PC-9 (cell line): ENCODE measurements at regions not wholly inside any gene's neighbourhood (a gene's known extent, or its start where the extent isn't known, plus 50 kb on each side); places are given as distances from the start of the nearest gene placed in this dataset.
"Not testable (repeated sequence)": the region's sequence is repeated elsewhere in the genome, so short reads cannot be mapped to it uniquely, and the experiment has no call there.

ENCODE experiments used
- BruUV-seq: library from RNA; stranded (reverse); fragments of 400-500 nt; replicated peaks from 2 replicates; lab custom pipeline; 2021; lab: Mats Ljungman, UMichigan
- CTCF ChIA-PET: fragments of 300-600 bp; sonication (Branson Sonifier 250); formaldehyde crosslinking; loops from one replicate; lab custom pipeline; 2022; ENCODE audit warnings: antibody characterized with exemption; lab: Charles Lee
- POLR2A ChIA-PET: fragments of 300-600 bp; sonication (Branson Sonifier 250); formaldehyde crosslinking; loops from one replicate; lab custom pipeline; 2022; ENCODE audit warnings: antibody characterized with exemption; ENCODE audit not compliant: unreplicated experiment; lab: Charles Lee
- DNase-seq, 2 experiments: peaks; one replicate each; pipeline versions ENCODE4 v3.0.0 to v3.0.0-alpha.2; 2015 to 2022; ENCODE audit warnings: mixed read lengths in 1 of 2
- H2AFZ ChIP-seq: fragments of 200-600 bp; sonication (generic); 2 replicates; pipeline ENCODE4 v1.8.1; 2017; ENCODE audit warnings: antibody characterized with exemption
- H3F3A ChIP-seq: fragments of 200-600 bp; sonication (generic); 2 replicates; pipeline ENCODE4 v1.8.1; 2017; ENCODE audit warnings: antibody characterized with exemption, mild to moderate bottlenecking, low read depth; ENCODE audit not compliant: insufficient read depth
- H3K27ac ChIP-seq: fragments of 200-600 bp; sonication (generic); 2 replicates; pipeline ENCODE4 v1.6.1; 2016; ENCODE audit warnings: mixed run types
- H3K27me3 ChIP-seq: fragments of 200-600 bp; sonication (generic); 2 replicates; pipeline ENCODE4 v1.6.1; 2016; ENCODE audit warnings: low read depth, mixed run types; ENCODE audit not compliant: insufficient read depth
- H3K36me3 ChIP-seq: fragments of 200-600 bp; sonication (generic); 2 replicates; pipeline ENCODE4 v1.6.1; 2016; ENCODE audit warnings: low read depth, mixed run types
- H3K4me1 ChIP-seq: fragments of 200-600 bp; sonication (generic); replicated peaks from 2 replicates; pipeline ENCODE4 v1.6.1; 2016; ENCODE audit warnings: mixed run types; ENCODE audit not compliant: insufficient read depth
- H3K4me2 ChIP-seq: fragments of 200-600 bp; sonication (generic); 2 replicates; pipeline ENCODE4 v1.6.1; 2017; ENCODE audit warnings: mixed run types
- H3K4me3 ChIP-seq: fragments of 200-600 bp; sonication (generic); 2 replicates; pipeline ENCODE4 v1.6.1; 2016; ENCODE audit warnings: mixed run types
- H3K79me2 ChIP-seq: fragments of 200-600 bp; sonication (generic); 2 replicates; pipeline ENCODE4 v1.6.1; 2017; ENCODE audit warnings: low read depth, mixed run types
- H3K9me2 ChIP-seq: fragments of 200-600 bp; sonication (generic); 2 replicates; pipeline ENCODE4 v1.8.1; 2017; ENCODE audit warnings: mild to moderate bottlenecking; ENCODE audit not compliant: insufficient read depth
- H3K9me3 ChIP-seq: fragments of 200-600 bp; sonication (generic); 2 replicates; pipeline ENCODE4 v1.8.1; 2016; ENCODE audit warnings: low read depth; ENCODE audit not compliant: insufficient read depth
- H4K20me1 ChIP-seq: fragments of 200-600 bp; sonication (generic); 2 replicates; pipeline ENCODE4 v1.8.1; 2017; ENCODE audit not compliant: insufficient read depth
- EZH2 ChIP-seq: fragments of 200-600 bp; sonication (generic); IDR thresholded peaks from 2 replicates; pipeline ENCODE4 v1.8.0; 2017; ENCODE audit warnings: antibody characterized with exemption, low read depth
- intact Hi-C: fragments of 100-400 bp; cut with micrococcal nuclease; formaldehyde crosslinking; loops from one replicate; pipeline ENCODE4 v1.10.0; 2022; ENCODE audit not compliant: unreplicated experiment
- TF ChIP-seq, protein P1 (sequence below): fragments of 200-600 bp; sonication (generic); conservative IDR thresholded peaks from 2 replicates; pipeline ENCODE4 v1.6.1; 2017; ENCODE audit warnings: mixed run types, antibody characterized with exemption, mild to moderate bottlenecking, moderate library complexity

DNA sequence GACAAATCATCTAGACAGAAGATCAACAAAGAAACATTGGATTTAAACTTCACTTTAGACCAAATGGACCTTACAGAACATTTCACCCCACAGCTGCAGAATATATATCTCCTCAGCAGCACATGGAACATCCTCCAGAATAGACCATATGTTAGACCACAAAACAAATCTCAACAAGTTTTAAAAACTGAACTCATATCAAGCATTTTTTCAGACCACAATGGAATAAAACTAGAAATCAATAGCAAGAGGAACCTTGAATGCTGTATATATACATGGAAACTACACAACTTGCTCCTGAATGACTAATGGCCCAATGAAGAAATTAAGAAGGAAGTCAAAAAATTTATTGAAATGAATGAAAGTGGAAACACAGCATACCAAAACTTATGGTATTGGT, 157.7 kb downstream of the MTERF1 start:
- Histone ChIP-seq H3F3A (no peaks in the 10 kb centered on the region), H3K27ac (no peak overlapping the region), H2AFZ (no peak overlapping the region), H3K4me2 (no peak overlapping the region), H3K9me2 (no peaks in the 10 kb centered on the region), H4K20me1 (no peaks in the 10 kb centered on the region), H3K27me3 (no peaks in the 10 kb centered on the region), H3K4me3 (no peak overlapping the region), H3K79me2 (no peaks in the 10 kb centered on the region), H3K36me3 (no peaks in the 10 kb centered on the region), H3K9me3 (no peaks in the 10 kb centered on the region; the same call in 1 of the 2 replicates), H3K4me1 (peaks cover 10% of the 10 kb centered on the region; the same call in 1 of the 2 replicates)
- BruUV-seq, result no TSS peak
- ChIA-PET CTCF (no interaction called here), POLR2A (no interaction called here)
- no peak for DNase-seq
- intact Hi-C loops, result no loop called here
- TF ChIP-seq, protein P1, sequence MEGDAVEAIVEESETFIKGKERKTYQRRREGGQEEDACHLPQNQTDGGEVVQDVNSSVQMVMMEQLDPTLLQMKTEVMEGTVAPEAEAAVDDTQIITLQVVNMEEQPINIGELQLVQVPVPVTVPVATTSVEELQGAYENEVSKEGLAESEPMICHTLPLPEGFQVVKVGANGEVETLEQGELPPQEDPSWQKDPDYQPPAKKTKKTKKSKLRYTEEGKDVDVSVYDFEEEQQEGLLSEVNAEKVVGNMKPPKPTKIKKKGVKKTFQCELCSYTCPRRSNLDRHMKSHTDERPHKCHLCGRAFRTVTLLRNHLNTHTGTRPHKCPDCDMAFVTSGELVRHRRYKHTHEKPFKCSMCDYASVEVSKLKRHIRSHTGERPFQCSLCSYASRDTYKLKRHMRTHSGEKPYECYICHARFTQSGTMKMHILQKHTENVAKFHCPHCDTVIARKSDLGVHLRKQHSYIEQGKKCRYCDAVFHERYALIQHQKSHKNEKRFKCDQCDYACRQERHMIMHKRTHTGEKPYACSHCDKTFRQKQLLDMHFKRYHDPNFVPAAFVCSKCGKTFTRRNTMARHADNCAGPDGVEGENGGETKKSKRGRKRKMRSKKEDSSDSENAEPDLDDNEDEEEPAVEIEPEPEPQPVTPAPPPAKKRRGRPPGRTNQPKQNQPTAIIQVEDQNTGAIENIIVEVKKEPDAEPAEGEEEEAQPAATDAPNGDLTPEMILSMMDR, result no peak
- TF ChIP-seq EZH2, result no peak

DNA sequence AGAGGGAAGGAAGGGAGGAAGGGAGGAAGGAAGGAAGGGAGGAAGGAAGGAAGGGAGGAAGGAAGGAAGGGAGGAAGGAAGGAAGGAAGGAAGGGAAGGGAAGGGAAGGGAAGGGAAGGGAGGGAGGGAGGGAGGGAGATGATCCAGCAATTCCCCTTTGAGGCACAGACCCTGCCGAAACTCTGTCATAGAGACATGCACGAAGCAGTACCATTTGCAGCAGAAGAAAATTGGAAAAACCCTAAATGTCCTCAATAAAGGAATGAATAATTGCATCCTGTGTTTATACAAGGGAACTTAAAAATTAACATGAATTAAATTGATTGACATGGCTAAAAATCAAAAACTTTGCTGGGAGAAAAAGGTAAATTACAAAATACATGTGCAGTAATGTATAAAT, 151.5 kb downstream of the MTERF1 start:
- CTCF ChIA-PET, H3K4me2 ChIP-seq, H3K79me2 ChIP-seq, H3K9me2 ChIP-seq, H3K27ac ChIP-seq, H3F3A ChIP-seq, BruUV-seq, H4K20me1 ChIP-seq, H3K36me3 ChIP-seq, H3K9me3 ChIP-seq, H3K27me3 ChIP-seq, H2AFZ ChIP-seq, H3K4me1 ChIP-seq, intact Hi-C loops, POLR2A ChIA-PET, H3K4me3 ChIP-seq, DNase-seq: not testable (repeated sequence)

DNA sequence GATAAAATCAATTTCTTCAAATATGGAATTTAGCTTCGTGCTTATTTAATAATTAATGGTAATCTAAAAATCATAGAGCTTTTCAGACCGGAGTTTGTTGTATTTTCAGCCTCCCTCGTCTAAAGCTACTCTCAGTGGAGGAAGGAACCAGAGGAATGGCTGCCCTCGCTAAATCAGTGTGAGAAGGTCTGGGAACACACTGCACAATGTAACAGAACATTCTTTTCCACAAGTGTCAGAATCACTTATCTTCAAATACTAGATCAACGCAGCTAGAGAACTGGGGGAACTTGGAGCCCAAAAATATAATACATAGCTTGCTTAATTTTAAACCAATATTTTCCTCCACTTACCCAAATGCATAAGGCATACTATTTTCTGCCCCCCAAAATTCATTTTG, 148.5 kb downstream of the MTERF1 start:
- Histone ChIP-seq H3K79me2 (no peaks in the 10 kb centered on the region), H3K4me2 (no peak overlapping the region), H3K4me1 (no peaks in the 10 kb centered on the region), H3K27ac (no peak overlapping the region), H4K20me1 (no peaks in the 10 kb centered on the region), H3K9me3 (no peaks in the 10 kb centered on the region), H3K9me2 (no peaks in the 10 kb centered on the region), H3K4me3 (no peak overlapping the region), H2AFZ (no peak overlapping the region), H3F3A (no peaks in the 10 kb centered on the region), H3K27me3 (no peaks in the 10 kb centered on the region), H3K36me3 (no peaks in the 10 kb centered on the region)
- intact Hi-C loops, result no loop called here
- CTCF ChIA-PET, result no interaction called here
- no TSS peak for BruUV-seq
- TF ChIP-seq, protein P1, result no peak
- TF ChIP-seq EZH2, result no peak
- POLR2A ChIA-PET, result no interaction called here
- DNase-seq, result no peak

DNA sequence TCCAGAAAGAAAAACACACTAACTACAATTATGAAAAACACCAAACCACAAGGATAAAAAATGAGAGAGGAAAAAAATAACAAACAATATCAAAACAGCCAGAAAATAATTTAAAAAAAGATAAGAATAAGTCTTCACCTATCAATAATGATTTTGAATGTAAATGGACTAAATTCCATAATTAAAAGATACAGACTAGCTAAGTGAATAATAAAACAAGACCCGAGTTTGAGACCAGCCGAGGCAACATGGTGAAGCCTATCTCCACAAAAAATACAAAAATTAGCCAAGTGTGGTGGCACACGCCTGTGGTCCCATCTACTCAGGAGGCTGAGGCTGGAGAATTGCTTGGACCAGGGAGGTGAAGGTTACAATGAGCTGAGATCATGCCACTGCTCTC, 131.1 kb downstream of the MTERF1 start:
- no peak for DNase-seq
- H3F3A ChIP-seq, result no peaks in the 10 kb centered on the region
- H2AFZ ChIP-seq, result no peak overlapping the region
- no peak overlapping the region for H3K27ac ChIP-seq
- intact Hi-C loops, result no loop called here
- H3K4me2 ChIP-seq, result no peak overlapping the region
- no peaks in the 10 kb centered on the region for H4K20me1 ChIP-seq
- no peaks in the 10 kb centered on the region for H3K9me3 ChIP-seq
- no peaks in the 10 kb centered on the region for H3K36me3 ChIP-seq
- no peak overlapping the region for H3K4me3 ChIP-seq
- no peak for TF ChIP-seq EZH2
- TF ChIP-seq, protein P1, result no peak
- no peaks in the 10 kb centered on the region; the same call in 1 of the 2 replicates for H3K9me2 ChIP-seq
- ChIA-PET POLR2A (no interaction called here), CTCF (no interaction called here)
- no peaks in the 10 kb centered on the region for H3K27me3 ChIP-seq
- BruUV-seq, result no TSS peak
- H3K79me2 ChIP-seq, result no peaks in the 10 kb centered on the region
- H3K4me1 ChIP-seq, result no peaks in the 10 kb centered on the region
